NCI-H2196 (cell line): ENCODE measurements at regions not wholly inside any gene's neighbourhood (a gene's known extent, or its start where the extent isn't known, plus 50 kb on each side); places are given as distances from the start of the nearest gene placed in this dataset.

Experiments
- DNase-seq: peaks from one replicate; lab custom pipeline; 2025; ENCODE audit not compliant: unreplicated experiment; lab: John Stamatoyannopoulos, UW

DNA sequence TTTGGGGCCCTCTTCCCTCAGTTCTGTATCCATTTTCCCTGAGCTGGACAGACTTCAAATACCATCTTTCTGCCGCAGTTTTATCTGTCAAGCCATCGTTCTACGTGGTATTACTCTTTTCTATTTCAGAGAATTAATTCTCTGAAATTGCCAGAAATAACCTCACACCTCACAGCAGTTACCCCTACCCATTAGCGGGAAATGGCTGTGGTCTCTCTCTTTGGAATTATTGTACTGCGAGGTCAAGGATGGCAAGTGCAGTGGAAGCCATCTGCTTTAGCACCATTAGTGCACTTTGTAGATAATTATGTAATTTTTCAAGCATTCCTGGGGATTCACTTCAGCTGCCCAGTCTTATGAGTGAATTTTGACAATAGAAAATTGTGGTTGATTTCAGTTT lies 147.8 kb upstream of the CDH4 start:
- DNase-seq: no peak

DNA sequence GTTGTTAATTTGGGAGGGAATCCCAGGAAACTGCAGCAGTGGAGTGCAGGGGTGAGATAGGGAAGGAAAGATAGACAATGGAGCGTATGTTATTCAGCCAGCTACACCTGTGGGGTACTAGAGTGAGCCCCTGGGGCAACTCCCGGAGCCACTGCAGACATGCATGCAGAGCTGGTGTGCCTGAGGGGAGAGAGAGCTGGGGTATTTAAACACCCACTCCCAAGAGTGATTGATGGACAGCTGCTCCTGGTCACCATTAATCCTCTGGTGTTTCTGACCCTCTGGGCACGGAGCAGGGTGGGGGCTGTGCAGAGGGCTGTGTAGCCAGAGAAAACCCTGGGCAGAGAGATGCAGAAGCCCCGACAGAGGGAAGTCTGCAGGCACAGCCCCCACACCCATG lies 146.7 kb upstream of the CDH4 start:
- DNase-seq: no peak

DNA sequence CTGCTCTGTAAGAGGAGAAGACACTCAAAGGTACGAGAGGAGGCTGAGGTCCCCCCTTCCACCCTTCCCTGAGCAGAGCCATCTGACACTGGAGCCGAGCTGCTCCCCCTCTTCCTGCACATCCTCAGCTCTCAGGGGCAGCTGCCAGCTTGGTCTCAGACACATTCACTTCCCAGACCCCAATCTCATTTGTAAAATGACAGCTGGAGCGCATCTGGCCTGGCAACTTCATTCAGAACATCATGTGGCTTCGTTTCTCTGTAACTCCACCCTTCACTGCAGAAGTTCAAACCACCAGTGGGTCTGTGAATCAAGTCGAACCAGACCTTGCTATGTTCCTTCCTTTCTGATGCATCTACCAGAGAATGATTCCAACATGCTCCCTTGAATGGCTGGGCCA lies 145.6 kb upstream of the CDH4 start:
- no peak for DNase-seq

DNA sequence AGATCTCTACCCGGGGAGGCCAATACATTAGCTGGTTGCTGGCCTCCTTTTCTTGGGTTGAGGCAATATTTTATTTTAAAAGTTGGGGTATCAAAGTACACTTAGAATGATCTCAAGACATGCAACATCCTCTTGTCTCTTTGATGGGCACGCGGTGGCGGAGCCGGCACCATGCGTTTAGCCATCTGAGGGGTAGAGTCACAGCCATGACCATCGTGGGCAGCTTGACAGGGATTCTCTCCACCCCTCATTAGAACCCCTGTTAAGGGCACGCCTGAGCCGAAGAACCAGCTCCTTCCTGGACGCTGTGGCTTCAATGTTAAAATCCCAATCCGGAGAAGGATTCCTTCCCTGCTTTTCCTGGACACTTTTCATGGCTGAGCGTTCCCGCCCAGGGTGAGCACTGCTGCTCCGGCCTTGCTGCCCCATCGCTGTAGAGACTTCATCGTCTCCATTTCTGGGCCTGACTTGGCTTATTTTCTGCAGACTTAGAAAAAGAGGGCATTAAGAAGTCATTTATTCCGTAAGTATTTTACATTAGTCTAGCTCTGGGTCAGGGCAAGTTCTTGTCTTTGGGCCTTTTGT lies 142.7 kb upstream of the CDH4 start:
- DNase-seq: no peak

- DNase-seq: no peak
These were observed 139.5 kb upstream of the CDH4 start for GRCh38 chr20:61112515-61112914.

GRCh38 chr20:61113731-61114130 lies 138.3 kb upstream of the CDH4 start:
- DNase-seq: no peak

GRCh38 chr20:61114493-61115175 lies 137.4 kb upstream of the CDH4 start:
- no peak for DNase-seq

- peak; percentile 79 for DNase-seq
These were observed 136.5 kb upstream of the CDH4 start for GRCh38 chr20:61115364-61116065.

GRCh38 chr20:61117725-61118124 lies 134.3 kb upstream of the CDH4 start:
- DNase-seq: no peak

GRCh38 chr20:61118429-61119224 lies 133.4 kb upstream of the CDH4 start:
- no peak for DNase-seq

GRCh38 chr20:61119273-61119672 lies 132.8 kb upstream of the CDH4 start:
- DNase-seq: no peak

- DNase-seq: no peak
These were observed 132.2 kb upstream of the CDH4 start for GRCh38 chr20:61119794-61120410.

DNA sequence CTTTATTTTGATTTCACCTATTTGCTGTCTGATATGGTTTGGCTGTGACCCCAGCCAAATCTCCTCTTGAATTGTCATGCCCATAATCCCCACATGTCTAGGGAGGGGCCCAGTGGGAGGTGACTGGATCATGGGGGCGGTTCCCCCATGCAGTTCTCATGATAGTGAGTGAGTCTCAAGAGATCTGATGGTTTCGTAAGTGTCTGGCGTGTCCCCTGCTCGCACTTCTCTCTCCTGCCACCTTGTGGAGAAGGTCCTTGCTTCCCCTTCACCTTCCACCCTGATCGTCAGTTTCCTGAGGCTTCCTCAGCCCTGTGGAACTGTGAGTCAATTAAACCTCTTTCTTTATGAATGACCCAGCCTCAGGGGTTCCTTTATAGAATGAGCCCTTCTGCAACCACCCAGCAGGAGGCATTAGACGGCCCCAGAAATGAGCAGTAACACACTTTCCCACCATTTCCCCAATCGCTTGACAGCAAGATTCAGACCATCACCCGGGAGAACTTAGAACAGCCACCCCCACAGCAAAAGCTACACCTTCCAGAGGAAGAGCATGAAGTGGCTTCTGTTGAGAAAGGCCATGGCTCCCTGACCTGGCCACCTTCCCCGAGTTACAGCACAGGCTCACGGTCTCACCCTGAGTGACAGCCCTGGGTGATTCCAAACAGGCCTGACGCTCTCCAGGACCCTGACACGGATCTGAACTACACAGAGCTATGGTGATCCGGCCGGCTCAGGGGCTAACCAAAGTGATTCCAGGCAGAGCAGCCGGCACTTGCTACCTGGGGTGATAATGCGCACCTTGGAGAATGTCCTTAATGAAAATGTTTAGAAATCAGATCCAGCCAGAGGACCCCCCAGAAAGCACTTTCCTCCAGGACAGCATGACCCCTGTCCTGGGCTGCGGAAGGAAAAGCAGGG lies 131.2 kb upstream of the CDH4 start:
- DNase-seq: peak; percentile 77

- DNase-seq: no peak
These were observed 130.4 kb upstream of the CDH4 start for GRCh38 chr20:61121661-61122060.

GRCh38 chr20:61123286-61123685 lies 128.8 kb upstream of the CDH4 start:
- DNase-seq: no peak

- DNase-seq: no peak
These were observed 128.2 kb upstream of the CDH4 start for GRCh38 chr20:61123751-61124368.

DNA sequence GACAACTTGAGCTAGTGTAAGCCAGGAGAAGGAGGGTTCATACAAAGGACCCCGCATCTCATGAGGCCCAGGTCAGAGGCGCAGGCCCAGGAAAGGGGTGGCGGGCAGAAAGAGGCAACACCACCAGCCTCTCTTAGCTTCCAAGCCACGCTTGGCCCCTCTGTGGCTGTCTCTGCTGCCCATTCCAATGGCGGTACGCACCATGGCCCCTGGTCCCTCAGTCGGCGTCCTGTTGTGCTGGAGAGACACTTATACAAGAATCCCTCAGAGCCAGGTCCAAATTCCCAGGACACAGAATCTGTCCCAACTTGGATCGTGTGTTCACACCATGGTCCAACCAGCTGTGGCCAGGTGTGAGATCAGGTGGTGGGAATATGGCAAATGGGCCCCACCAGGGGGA lies 127.0 kb upstream of the CDH4 start:
- DNase-seq: no peak

- DNase-seq: no peak
These were observed 126.4 kb upstream of the CDH4 start for GRCh38 chr20:61125546-61126180.
